Activated CD8-positive, alpha-beta memory T cell treated with anti-CD3 and anti-CD28 coated beads, Interleukin-2, amount 50 U/mL, for 1 hour (primary cell): ENCODE measurements at regions not wholly inside any gene's neighbourhood (a gene's known extent, or its start where the extent isn't known, plus 50 kb on each side); places are given as distances from the start of the nearest gene placed in this dataset.

Source experiments
- DNase-seq: peaks from one replicate; pipeline ENCODE4 v3.0.0-alpha.2; 2020; ENCODE audit errors: extremely low read depth

- DNase-seq = no peak
Measured at GRCh38 chr2:105652014-105652796, 92.5 kb upstream of the NCK2 start.

GRCh38 chr2:105649534-105649933 lies 95.2 kb upstream of the NCK2 start:
- no peak for DNase-seq

GRCh38 chr2:105647731-105648130 lies 97.0 kb upstream of the NCK2 start:
- no peak for DNase-seq

- DNase-seq = no peak
Measured at GRCh38 chr2:105646774-105647076, 98.0 kb upstream of the NCK2 start.

GRCh38 chr2:105645938-105646773 lies 98.6 kb upstream of the NCK2 start:
- no peak for DNase-seq

GRCh38 chr2:105645031-105645937 lies 99.4 kb upstream of the NCK2 start:
- DNase-seq = no peak

GRCh38 chr2:105644174-105644980 lies 100.3 kb upstream of the NCK2 start:
- DNase-seq = no peak

GRCh38 chr2:105643405-105644173 lies 101.1 kb upstream of the NCK2 start:
- DNase-seq = no peak

- DNase-seq = no peak
Measured at GRCh38 chr2:105641389-105641811, 103.3 kb upstream of the NCK2 start.

GRCh38 chr2:105640246-105640645 lies 104.5 kb upstream of the NCK2 start:
- DNase-seq = no peak

GRCh38 chr2:105636109-105636740 lies 108.5 kb upstream of the NCK2 start:
- no peak for DNase-seq

- no peak for DNase-seq
Measured at GRCh38 chr2:105635564-105635963, 109.1 kb upstream of the NCK2 start.

GRCh38 chr2:105634198-105634597 lies 110.5 kb upstream of the NCK2 start:
- DNase-seq = no peak

- DNase-seq = no peak
Measured at GRCh38 chr2:105631922-105632321, 112.8 kb upstream of the NCK2 start.

- no peak for DNase-seq
Measured at GRCh38 chr2:105631011-105631410, 113.7 kb upstream of the NCK2 start.

GRCh38 chr2:105629634-105630033 lies 115.1 kb upstream of the NCK2 start:
- DNase-seq = no peak

GRCh38 chr2:105627534-105627933 lies 117.2 kb upstream of the NCK2 start:
- DNase-seq = no peak

- DNase-seq = no peak
Measured at GRCh38 chr2:105626966-105627340, 117.8 kb upstream of the NCK2 start.

GRCh38 chr2:105626212-105626965 lies 118.3 kb upstream of the NCK2 start:
- DNase-seq = no peak
